ENCODE measurements at regions not wholly inside any gene's neighbourhood (a gene's known extent, or its start where the extent isn't known, plus 50 kb on each side); places are given as distances from the start of the nearest gene placed in this dataset.

- no peak for TF ChIP-seq POLR2A (IDR thresholded peaks at IDR 0.05)
- TF ChIP-seq CTCF (IDR thresholded peaks at IDR 0.05), result no peak
Measured at GRCh38 chr16:29116980-29117379, 132.1 kb downstream of the LAT start.
